ENCODE measurements at regions not wholly inside any gene's neighbourhood (a gene's known extent, or its start where the extent isn't known, plus 50 kb on each side); places are given as distances from the start of the nearest gene placed in this dataset.

GRCh38 chr3:44120721-44121582, 120.7 kb upstream of the TOPAZ1 start:
- TF ChIP-seq CTCF (IDR thresholded peaks at IDR 0.05; ENCODE audit: insufficient read depth, low read depth, low read length), result no peak
- no peak overlapping the region for H3K4me3 ChIP-seq (ENCODE audit: low read depth, low read length)
- DNase-seq (ENCODE audit: low read depth), result no peak

GRCh38 chr3:44125246-44125645, 116.4 kb upstream of the TOPAZ1 start:
- no peak overlapping the region for H3K4me3 ChIP-seq (ENCODE audit: low read depth, low read length)
- TF ChIP-seq CTCF (IDR thresholded peaks at IDR 0.05; ENCODE audit: insufficient read depth, low read depth, low read length), result no peak
- DNase-seq (ENCODE audit: low read depth), result peak; percentile 3

- peak; percentile 42 for DNase-seq (ENCODE audit: low read depth)
- no peak overlapping the region for H3K4me3 ChIP-seq (ENCODE audit: low read depth, low read length)
- no peak for TF ChIP-seq CTCF (IDR thresholded peaks at IDR 0.05; ENCODE audit: insufficient read depth, low read depth, low read length)
These were observed 115.8 kb upstream of the TOPAZ1 start for GRCh38 chr3:44125882-44126281.

GRCh38 chr3:44128057-44128775, 113.5 kb upstream of the TOPAZ1 start:
- H3K4me3 ChIP-seq (ENCODE audit: low read depth, low read length), result no peak overlapping the region
- no peak for DNase-seq (ENCODE audit: low read depth)
- no peak for TF ChIP-seq CTCF (IDR thresholded peaks at IDR 0.05; ENCODE audit: insufficient read depth, low read depth, low read length)

- no peak for DNase-seq (ENCODE audit: low read depth)
- TF ChIP-seq CTCF (IDR thresholded peaks at IDR 0.05; ENCODE audit: insufficient read depth, low read depth, low read length), result no peak
- no peak overlapping the region for H3K4me3 ChIP-seq (ENCODE audit: low read depth, low read length)
These were observed 111.4 kb upstream of the TOPAZ1 start for GRCh38 chr3:44130249-44130648.

- H3K4me3 ChIP-seq (ENCODE audit: low read depth, low read length), result no peak overlapping the region
- no peak for DNase-seq (ENCODE audit: low read depth)
- TF ChIP-seq CTCF (IDR thresholded peaks at IDR 0.05; ENCODE audit: insufficient read depth, low read depth, low read length), result no peak
These were observed 109.6 kb upstream of the TOPAZ1 start for GRCh38 chr3:44132061-44132460.

All from fibroblast of villous mesenchyme (primary cell).